Mucosa of stomach (tissue), 1 donor: ENCODE measurements at regions not wholly inside any gene's neighbourhood (a gene's known extent, or its start where the extent isn't known, plus 50 kb on each side); places are given as distances from the start of the nearest gene placed in this dataset.

ENCODE experiments used
- H3K27me3 ChIP-seq: one replicate; pipeline ENCODE4 v1.7.0; 2013; ENCODE audit warnings: mild to moderate bottlenecking, low read length; ENCODE audit not compliant: control insufficient read depth, insufficient read depth
- H3K36me3 ChIP-seq: one replicate; pipeline ENCODE4 v1.7.0; 2013; ENCODE audit warnings: low read length; ENCODE audit not compliant: control insufficient read depth, insufficient read depth
- H3K4me1 ChIP-seq: one replicate; pipeline ENCODE4 v1.7.0; 2013; ENCODE audit warnings: mild to moderate bottlenecking, low read length; ENCODE audit not compliant: control insufficient read depth, insufficient read depth
- H3K4me3 ChIP-seq: one replicate; pipeline ENCODE4 v1.7.0; 2013; ENCODE audit warnings: low read length
- H3K9ac ChIP-seq: one replicate; pipeline ENCODE4 v1.7.0; 2013; ENCODE audit warnings: mild to moderate bottlenecking, low read length, moderate library complexity
- H3K9me3 ChIP-seq: one replicate; pipeline ENCODE4 v1.7.0; 2013; ENCODE audit warnings: mild to moderate bottlenecking, low read length, moderate library complexity; ENCODE audit not compliant: control insufficient read depth
- donor health status: Pancreatic carcinoma.

DNA sequence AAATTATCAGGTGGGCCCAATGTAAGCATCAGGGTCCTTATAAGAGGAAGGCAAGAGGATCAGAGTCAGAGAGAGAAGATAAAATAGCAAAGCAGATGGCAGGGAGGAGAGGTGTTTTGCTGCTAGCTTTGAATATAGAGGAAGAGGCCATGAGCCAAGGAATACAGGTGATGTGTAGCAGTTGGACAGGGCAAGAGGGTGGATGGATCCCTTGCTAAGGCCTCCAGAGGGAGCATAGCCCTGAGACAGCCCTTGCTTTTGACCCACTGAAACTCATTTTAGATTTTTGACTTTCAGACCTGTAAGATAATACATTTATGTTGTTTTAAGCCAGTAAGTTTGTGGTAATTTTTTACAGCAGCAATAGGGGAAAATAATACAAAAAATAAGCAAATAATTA is 116.6 kb upstream of the PARD3B start:
- Histone ChIP-seq H3K27me3 (no peaks in the 10 kb centered on the region), H3K36me3 (no peaks in the 10 kb centered on the region), H3K9ac (no peak overlapping the region), H3K4me3 (no peak overlapping the region), H3K4me1 (no peaks in the 10 kb centered on the region), H3K9me3 (peaks cover 4% of the 10 kb centered on the region)

DNA sequence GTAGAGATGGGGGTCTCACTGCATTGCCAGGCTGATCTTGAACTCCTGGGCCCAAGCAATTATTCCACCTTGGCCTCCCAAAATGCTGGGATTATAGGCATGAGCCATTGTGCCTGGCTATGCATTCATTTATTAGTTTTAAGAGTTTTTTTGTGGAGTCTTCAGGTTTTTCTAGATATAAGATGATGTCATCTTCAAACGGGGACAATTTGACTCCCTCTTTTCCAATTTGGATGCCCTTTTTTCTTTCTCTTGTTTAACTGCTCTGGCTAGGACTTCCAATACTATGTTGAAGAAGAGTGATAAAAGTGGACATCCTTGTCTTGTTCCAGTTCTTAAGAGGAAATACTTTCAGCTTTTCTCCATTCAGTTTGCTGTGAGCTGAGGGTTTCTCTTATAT is 113.7 kb upstream of the PARD3B start:
- Histone ChIP-seq H3K4me1 (no peaks in the 10 kb centered on the region), H3K4me3 (no peak overlapping the region), H3K36me3 (no peaks in the 10 kb centered on the region), H3K9me3 (peaks cover 4% of the 10 kb centered on the region), H3K27me3 (no peaks in the 10 kb centered on the region), H3K9ac (no peak overlapping the region)

DNA sequence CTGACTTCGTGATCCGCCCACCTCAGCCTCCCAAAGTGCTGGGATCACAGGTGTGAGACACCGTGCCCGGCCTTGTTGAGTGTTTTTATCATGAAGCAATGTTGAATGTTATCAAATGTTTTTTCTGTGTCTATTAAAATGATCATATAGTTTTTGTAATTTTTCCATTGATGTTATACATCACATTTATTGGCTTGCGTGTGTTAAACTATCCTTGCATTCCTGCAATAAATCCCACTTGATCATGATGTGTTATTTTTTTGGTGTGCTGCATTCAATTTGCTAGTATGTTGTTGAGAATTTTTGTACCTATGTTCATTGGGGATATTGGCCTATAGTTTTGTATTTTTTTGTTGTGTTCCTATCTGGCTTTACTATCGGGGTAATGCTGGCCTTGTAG is 113.1 kb upstream of the PARD3B start:
- no peak overlapping the region for H3K9ac ChIP-seq
- no peak overlapping the region for H3K4me3 ChIP-seq
- H3K27me3 ChIP-seq, result no peaks in the 10 kb centered on the region
- no peaks in the 10 kb centered on the region for H3K36me3 ChIP-seq
- H3K4me1 ChIP-seq, result no peaks in the 10 kb centered on the region
- peaks cover 4% of the 10 kb centered on the region for H3K9me3 ChIP-seq

DNA sequence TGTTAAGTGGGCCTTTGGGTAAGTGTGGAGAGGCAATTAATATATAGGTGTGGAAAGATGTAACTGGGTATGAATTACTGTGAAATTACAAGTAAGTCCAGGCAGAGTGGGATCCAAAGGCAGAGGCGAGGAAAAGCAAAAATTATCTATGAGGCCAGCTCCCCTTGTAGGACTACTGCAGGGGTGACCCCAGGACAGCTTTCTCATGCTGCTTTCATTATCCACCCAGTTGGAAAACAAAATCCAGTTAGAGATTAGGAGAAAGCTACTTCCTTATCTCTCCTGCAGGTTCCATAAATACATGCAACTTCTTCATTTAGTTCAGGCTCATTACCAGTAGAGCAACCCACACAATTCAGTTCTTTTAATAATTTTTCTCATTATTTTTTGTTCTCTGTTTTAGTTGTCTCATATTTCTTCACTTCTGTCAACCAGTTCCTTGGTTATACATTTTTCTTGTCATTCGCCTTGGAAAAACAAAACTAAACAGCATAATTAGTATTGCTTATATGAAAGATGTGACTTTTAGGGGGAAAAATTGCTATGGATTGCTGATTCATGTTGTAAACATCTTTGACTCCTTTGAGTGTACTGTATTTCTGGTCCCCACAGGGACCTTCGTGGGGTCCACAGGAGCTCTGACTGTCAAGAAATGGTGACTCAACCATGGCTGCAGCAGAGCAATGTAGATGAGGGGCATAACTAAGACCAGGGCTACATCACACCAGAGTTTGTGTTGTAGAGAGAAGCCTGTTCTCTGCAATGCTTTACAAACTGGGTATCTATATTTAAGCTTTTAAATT is 110.4 kb upstream of the PARD3B start:
- Histone ChIP-seq H3K27me3 (no peaks in the 10 kb centered on the region), H3K9ac (no peak overlapping the region), H3K36me3 (no peaks in the 10 kb centered on the region), H3K9me3 (peaks cover 4% of the 10 kb centered on the region), H3K4me1 (peaks cover 5% of the 10 kb centered on the region), H3K4me3 (no peak overlapping the region)

DNA sequence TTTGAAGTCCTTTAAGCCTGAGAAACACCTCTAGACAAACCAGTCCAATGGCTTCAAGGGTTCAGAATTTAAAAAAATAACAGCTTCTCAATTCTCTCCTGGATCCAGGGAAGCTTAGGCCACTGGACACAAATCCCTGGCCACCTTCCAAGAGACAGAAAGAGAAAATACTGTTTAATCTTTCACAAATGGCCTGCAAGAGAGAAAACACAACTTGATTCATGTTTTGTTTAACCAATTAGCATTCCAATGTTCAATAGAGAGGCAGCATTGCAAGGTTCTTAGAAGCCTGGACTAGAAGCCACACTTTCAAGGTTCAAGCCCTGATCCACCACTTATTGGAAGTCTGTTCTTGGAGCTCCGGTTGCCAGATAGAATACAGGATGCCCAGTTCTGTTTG is 109.0 kb upstream of the PARD3B start:
- no peak overlapping the region for H3K4me3 ChIP-seq
- no peaks in the 10 kb centered on the region for H3K27me3 ChIP-seq
- no peaks in the 10 kb centered on the region for H3K36me3 ChIP-seq
- H3K9ac ChIP-seq, result no peak overlapping the region
- peaks cover 4% of the 10 kb centered on the region for H3K9me3 ChIP-seq
- H3K4me1 ChIP-seq, result peaks cover 5% of the 10 kb centered on the region

DNA sequence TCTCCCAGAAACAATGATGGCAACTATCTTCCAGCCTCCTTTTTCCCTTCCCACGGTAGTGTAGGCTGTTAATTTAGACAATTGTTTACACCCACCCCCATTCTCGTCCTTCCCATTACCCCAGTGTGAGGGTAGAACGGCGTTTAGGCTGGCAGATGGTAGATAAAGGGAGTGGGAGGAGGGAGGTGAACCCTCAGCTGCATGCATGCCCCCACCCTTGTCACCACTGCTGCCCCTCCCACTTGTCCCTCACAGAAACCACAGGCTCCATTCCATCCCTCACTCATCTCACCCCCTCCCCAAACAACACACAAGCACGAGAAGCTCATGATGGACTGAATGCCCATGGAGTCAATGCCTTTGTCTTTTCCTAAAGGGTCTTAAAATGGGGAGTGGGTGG is 107.9 kb upstream of the PARD3B start:
- no peaks in the 10 kb centered on the region for H3K9me3 ChIP-seq
- H3K27me3 ChIP-seq, result no peaks in the 10 kb centered on the region
- no peak overlapping the region for H3K9ac ChIP-seq
- H3K4me3 ChIP-seq, result no peak overlapping the region
- peaks cover 5% of the 10 kb centered on the region for H3K4me1 ChIP-seq
- H3K36me3 ChIP-seq, result no peaks in the 10 kb centered on the region

DNA sequence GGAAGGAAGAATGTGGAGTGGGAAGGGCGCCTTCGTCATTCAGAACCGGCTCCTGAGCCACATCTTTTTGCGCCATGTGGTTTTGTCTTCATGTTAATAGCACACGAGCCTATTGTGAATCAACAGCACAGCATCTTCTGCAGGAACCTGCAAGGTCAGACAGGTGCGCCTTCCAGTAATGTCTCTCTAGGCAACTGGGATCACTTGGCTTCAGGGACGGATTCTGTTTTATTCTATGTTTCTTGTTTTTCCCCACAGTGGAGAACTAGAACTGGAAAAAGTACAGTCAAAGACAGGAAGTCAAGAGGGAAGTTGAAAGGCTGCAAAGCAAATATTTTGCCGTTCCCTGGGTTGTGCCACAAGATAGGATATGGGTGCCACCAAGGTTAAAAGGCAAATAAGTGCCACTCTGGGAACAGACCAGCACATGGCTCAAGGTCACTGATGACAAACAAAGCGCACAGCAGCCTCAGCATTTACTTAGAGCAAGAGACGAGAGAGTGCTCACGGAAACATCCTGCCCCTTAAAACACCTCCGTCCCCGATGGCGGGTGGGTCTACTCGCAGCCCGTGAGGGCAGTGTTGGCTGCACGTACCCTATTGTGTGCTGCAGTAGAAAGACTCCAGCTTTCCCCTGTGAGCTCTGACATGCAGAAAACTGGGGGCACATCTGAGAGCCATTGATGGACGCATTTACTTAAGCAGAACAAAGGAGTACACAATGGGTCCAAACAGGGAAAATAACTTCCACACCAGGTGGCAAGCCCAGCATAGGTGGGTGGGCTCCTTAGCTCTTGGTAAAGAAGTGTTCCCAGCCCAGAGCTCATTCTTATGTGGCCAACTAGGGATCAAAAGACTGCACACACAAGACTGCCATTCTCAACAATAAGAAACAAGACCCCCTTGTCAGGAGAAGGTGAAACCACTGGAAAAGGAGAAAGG is 107.2 kb upstream of the PARD3B start:
- no peaks in the 10 kb centered on the region for H3K36me3 ChIP-seq
- H3K9me3 ChIP-seq, result no peaks in the 10 kb centered on the region
- no peak overlapping the region for H3K4me3 ChIP-seq
- H3K4me1 ChIP-seq, result peaks cover 5% of the 10 kb centered on the region
- no peaks in the 10 kb centered on the region for H3K27me3 ChIP-seq
- no peak overlapping the region for H3K9ac ChIP-seq

DNA sequence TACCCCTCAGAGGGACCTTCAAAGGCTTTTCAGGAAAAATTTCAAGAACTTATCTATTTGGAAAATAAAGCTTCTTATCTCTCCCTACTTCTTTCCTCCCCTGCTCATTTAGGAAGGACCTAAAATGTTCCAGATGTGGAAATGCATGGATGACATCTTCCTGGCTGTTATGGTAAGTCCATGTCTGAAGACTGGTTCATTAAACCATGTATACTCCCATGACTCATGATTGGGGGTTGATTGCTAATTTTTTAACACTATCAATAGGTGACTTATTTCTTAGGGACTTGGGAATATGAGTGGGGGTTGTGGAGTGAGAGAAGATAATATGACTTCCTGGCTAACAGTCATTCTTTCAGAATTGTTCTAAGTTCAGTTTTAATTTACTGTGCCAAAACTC is 104.0 kb upstream of the PARD3B start:
- Histone ChIP-seq H3K4me3 (no peak overlapping the region), H3K4me1 (peaks cover 5% of the 10 kb centered on the region), H3K9me3 (no peaks in the 10 kb centered on the region), H3K9ac (no peak overlapping the region), H3K36me3 (no peaks in the 10 kb centered on the region), H3K27me3 (no peaks in the 10 kb centered on the region)

DNA sequence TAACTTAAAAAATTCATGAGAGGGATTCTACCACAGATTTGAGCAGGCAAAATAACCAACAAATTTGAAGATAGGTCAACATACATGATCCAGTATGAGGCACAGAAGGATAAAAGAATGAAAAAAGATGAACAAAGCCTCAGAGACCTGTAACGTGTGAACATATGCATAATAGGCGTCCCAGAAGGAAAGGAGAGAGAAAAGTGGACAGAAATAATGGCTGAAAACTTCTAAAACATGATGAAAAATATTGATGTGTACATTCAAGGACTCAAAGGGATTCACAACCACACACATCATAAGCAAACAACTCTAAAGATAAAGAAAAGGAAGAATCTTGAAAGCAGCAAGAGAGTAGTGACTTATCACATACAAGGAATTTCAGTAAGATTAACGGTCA is 100.1 kb upstream of the PARD3B start:
- H3K4me1 ChIP-seq, result no peaks in the 10 kb centered on the region
- no peaks in the 10 kb centered on the region for H3K9me3 ChIP-seq
- no peak overlapping the region for H3K9ac ChIP-seq
- no peak overlapping the region for H3K4me3 ChIP-seq
- H3K36me3 ChIP-seq, result no peaks in the 10 kb centered on the region
- H3K27me3 ChIP-seq, result no peaks in the 10 kb centered on the region

DNA sequence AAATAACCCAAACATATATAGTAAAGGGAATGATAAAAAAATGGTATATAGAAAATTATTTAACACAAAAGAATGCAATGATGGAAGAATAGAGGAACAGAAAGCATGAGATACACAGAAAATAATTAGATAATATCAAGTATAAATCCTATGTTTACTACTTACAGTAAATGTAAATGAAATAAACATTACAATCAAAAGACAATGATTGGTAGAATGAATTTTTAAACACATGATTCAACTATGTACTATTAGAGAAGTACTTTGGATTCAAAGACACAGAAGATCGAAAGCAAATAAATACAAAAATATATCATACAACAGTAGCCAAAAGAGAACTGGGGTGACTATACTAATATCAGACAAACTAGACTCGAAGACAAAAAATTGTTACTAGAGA is 97.6 kb upstream of the PARD3B start:
- no peak overlapping the region for H3K4me3 ChIP-seq
- no peaks in the 10 kb centered on the region for H3K27me3 ChIP-seq
- H3K9me3 ChIP-seq, result no peaks in the 10 kb centered on the region
- H3K36me3 ChIP-seq, result no peaks in the 10 kb centered on the region
- no peaks in the 10 kb centered on the region for H3K4me1 ChIP-seq
- H3K9ac ChIP-seq, result no peak overlapping the region

DNA sequence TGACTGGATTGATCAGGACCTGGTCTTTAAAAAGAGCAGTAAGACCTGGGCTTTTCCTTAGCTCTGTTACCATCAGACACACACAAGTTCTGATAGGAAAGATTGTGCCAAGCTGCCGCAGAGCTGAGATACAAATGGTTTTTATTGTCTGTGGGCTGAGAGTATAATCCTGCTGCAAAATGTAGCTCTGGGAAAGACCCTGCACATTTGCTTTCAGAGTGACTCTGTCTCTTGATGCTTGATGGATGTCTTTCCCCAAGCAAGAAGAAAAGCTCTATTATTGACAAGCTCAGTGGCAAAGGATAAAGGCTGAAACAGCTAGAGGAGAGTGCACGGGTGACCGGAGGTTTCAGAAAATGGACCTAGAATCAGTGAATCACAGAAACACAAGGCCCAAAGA is 95.3 kb upstream of the PARD3B start:
- Histone ChIP-seq H3K36me3 (no peaks in the 10 kb centered on the region), H3K4me1 (peaks cover 8% of the 10 kb centered on the region), H3K9ac (no peak overlapping the region), H3K9me3 (no peaks in the 10 kb centered on the region), H3K4me3 (no peak overlapping the region), H3K27me3 (no peaks in the 10 kb centered on the region)

DNA sequence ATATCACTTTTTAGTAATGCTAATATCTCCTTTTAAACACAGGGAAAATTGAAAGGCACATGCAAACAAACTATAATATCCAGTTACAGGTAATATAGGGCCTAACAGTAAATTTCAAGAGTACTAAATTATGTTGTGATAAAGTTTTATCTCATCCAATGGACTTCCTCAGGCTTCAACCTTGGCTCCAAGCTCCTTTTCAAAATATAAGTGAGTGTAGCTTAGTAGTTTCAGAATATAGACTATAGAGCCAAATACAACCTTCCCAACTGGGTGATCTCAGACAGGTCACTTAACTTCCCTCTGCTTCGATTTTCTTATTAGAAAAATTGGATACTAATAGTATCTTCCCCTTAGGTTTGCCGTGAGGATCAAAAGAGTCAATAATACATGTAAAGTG is 93.5 kb upstream of the PARD3B start:
- Histone ChIP-seq H3K9me3 (no peaks in the 10 kb centered on the region), H3K36me3 (no peaks in the 10 kb centered on the region), H3K9ac (no peak overlapping the region), H3K4me3 (no peak overlapping the region), H3K4me1 (peaks cover 8% of the 10 kb centered on the region), H3K27me3 (no peaks in the 10 kb centered on the region)
